HG02943 (cell line): ENCODE measurements at regions not wholly inside any gene's neighbourhood (a gene's known extent, or its start where the extent isn't known, plus 50 kb on each side); places are given as distances from the start of the nearest gene placed in this dataset.

Source experiments
- ATAC-seq: cut with Tn5 transposase; IDR thresholded peaks from one replicate; pipeline ENCODE4 v1.9.1; 2021; ENCODE audit warnings: mild to moderate bottlenecking, low read depth, moderate library complexity; ENCODE audit not compliant: unreplicated experiment

DNA sequence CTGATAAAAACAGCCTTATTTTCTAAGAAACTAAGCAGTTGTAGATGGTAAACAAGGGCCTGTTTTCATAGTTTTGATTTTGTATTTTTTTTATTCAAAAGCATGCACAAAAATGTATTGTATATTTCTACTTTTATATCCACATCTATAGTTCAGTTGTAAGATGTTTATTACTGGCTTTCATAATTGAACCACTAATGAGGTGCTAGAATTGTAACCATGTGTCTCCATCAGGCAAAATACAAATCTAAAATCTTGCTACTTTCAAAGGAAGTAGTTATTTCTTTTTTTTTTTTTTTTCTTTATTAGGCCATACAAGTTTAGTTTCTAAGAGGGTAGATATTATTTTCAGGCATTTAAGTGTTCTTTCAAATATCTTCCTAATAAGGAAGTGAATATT lies 1755.0 kb downstream of the MAT2B start:
- no peak for ATAC-seq

DNA sequence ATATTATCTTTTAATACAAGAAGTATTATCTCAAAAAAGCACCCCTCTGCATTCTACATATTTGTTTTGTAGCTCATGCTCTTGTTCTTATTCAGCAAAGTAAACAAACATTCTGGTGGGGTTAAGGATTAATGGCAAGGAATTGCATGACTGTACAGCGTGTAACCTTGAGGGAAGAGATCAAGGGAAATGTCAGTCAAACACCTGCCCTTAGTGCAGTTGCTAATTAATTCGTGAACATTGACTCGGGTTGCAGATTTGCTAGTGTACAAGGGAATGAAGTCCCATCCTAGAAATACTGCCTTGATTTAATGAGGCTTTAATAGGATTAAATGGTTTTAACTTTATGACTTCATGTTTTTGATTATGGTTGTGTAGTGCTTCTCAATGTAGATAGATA lies 1758.1 kb downstream of the MAT2B start:
- no peak for ATAC-seq

DNA sequence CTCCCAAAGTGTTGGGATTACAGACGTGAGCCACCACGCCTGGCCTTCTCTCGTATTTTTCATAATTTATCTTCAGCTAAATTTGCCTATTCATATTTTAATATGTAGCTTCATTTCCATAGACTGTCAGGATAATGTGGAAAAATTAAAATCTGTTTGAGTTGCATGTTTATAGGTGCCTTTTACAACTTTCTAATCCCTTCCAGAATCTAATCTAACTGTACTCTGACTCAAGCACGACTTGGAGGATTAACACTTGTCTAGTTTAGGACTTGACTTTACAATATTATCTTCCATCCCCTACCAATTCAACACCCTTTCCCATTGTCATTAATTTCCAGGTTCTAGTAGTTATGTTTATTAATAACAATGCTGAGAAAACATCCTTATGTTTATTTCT lies 1761.5 kb downstream of the MAT2B start:
- no peak for ATAC-seq

DNA sequence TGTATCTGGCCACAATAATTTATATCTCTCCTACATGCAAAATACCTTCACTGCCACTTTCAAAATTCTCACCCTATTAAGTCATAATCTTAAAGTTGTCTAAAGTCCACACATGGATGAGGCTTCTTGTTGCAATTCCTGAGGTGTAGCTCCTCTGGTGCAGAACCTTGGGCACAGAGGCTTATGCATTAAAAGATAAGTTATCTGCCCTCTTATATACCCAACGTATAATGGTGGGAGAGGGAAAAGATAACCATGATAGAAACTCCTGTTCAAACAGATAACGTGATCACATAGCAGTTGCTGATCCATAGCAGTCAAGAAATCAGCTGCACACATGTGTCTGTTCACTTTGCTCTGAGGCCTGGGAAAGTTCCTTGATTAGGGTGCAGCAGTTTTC lies 1767.0 kb downstream of the MAT2B start:
- ATAC-seq = no peak

DNA sequence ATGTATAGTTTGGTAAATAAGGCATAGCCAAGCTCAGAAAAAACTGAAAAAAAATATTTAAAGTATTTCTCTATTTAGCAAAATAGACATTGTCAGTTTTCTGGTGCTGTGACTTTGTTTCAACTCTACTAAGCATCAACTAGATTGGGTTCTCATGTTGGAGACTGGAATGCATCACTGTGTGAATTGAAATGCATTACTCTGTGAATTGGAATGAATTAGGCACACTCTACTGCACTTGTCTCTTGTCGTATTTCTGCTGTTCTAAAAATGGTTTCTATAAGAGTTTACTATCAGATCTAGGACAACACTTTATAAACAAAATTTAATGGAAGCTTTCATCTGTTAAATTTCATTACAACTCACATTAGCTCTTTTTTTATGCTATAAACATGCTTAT lies 1772.2 kb downstream of the MAT2B start:
- no peak for ATAC-seq

DNA sequence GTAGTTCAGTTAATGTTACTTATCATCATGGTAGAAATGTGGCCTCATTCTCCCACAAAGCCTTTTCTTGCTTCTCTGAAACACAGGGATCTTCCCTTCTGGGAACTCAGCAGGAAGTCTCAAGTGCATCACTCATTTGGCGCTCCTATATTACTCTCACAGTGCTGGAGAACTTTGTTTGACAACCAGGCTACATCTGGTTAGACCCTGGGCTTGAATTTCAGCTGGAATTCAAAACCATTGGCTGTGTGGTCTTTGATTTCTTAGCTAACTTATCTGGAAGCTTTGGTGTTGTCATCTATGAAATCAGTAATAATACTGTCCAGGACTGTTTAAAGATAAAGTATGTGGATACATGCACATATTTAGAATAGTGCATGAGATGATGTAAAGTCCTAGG lies 1777.1 kb downstream of the MAT2B start:
- no peak for ATAC-seq

DNA sequence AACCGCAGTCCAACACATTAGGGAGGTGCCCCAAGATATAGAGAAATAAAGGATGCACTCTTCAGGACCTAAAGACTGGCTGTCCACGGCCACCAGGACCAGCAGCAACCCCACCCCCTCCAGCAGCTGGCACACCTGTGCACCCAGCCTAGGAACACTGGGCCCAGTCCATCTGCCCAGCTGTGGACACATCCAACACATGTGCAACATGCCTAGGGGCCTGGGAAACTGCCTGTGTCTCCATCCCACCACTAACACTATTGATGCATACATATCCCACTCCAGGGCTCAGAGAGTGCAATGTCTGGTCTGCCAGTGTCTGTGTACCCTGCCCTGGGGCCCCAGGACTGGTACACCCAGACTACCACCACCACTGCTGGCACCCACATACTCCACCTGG lies 1781.3 kb downstream of the MAT2B start:
- ATAC-seq = no peak

DNA sequence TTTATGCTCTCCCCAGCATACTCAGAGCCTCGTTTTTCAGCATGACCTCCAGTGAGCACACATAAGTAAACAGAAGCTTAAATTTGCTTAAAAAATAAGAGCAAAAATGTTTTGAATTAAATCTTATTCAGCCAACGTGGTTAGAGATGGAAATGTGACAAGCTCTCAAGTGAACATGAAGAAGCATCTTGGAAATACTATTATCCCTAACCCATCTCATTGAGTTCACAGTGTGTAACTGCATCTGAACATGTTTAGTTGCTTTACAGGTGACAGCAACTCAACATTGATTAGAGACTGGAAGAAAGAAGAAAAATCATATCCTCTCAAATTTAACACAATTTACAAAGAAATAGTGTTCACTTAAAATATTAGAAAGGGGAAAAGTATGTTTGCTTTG lies 1785.1 kb downstream of the MAT2B start:
- no peak for ATAC-seq

DNA sequence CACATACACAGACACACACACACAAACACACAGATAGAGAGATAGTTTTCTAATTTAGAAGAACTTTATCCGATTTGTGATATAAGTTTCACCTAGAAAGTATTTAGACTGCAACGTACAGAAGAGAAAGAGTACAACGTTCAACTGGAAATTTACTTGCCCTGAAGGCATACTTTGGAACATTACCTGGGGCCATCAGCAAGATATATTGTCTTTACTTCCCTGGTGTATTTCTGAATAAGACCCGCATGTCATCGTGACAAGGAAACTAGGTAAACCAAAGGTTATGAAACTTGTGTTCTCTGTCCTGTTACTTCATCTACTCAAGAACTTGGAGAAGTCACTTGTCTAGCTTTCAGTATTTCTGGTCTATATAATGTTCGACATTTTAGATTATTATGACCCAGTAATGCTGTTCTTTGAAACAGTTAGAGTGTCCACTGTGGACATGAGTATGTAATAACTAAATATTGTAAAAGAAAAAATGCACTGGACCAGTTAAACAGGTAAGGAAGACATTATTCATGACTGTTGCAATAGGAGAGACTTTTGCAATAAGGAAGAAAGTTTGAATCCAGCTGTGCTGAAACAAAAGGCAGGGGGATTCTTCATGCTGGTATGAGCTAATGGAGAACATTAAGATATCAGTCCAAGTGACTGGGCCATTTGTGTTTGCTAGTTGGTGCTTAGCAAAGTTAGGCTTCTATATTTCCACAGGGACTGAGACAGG lies 1791.1 kb downstream of the MAT2B start:
- ATAC-seq = no peak

DNA sequence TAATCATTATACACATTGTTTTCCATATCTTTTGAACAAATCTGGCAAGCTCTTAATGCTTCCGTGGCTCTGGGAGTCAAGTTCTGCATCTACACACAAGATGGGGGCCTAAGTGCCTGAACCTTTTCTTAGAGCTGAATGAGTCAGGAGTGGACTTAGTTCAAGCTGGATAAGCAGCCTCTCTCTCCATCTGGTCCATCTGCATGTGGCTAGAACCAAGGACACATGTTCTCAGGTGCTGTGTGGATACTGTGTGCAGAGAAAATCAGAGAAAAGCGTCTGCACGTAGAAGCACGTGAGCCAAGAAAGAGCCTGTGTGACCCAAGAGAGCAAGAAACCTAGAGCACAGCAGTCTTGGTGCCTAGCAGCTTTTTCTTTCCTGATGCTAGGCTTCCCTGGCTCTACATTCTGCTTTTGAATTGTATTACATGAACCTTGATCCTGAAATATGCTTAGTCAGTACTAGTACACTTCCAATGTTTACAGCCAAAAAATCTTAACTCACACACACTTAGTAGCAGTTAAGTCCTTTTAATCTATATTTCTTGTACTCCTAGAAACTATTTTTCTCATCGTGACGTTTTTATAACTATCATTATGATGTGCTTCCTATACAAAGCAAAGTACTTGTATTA lies 1798.9 kb downstream of the MAT2B start:
- ATAC-seq = no peak

DNA sequence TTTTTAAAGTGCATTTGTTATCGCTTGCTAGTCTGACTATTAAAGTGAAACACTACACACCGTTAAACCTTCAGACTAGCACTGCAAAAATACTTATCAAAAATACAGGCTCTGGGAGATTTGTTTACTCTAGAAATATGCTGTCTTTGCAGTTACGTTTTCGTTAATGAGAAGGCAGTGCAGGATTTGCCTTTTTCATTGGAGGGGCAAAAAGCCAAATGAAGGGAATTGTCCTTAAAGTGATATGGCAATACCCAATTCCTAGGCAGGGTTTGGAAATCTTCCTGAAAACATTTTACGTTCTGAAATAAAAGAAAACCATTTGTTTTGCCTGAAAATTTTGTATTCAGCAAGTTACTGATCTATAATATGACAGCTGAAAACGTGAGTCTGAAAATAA lies 1800.2 kb downstream of the MAT2B start:
- no peak for ATAC-seq

DNA sequence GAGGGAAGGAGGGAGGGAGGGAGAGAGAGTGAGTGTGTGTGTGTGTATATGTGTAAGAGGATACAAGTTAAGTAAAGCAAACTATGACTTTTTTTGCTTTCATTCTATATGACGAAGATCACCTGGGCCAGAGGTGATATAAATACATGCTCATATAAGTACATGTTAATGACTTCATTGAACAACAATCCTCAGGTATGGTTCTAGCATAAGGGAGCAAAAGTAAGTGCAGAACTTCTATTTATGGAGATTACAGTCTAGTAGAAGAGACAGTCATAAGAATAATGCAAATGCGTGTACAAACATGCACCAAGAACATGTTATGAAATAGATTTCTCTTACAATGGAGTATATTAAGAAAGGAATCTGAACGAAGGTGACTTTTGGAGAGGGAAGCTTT lies 1804.0 kb downstream of the MAT2B start:
- no peak for ATAC-seq

DNA sequence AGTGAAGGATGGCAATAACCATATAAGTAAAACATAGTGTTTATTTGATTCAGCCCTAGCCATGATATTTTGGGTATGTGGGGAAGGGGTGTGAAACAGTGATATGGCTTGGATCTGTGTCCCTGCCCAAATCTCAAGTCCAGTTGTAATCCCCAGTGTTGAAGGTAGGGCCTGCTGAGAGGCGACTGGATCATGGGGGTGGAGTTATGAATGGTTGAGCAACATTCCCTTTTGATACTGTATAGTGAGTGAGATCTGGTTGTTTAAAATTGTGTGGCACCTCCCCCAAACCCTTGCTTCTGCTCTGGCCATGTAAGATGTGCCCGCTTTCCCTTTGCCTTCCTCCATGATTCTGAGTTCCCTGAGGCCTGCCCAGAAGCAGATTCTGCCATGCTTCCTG lies 1804.6 kb downstream of the MAT2B start:
- no peak for ATAC-seq

DNA sequence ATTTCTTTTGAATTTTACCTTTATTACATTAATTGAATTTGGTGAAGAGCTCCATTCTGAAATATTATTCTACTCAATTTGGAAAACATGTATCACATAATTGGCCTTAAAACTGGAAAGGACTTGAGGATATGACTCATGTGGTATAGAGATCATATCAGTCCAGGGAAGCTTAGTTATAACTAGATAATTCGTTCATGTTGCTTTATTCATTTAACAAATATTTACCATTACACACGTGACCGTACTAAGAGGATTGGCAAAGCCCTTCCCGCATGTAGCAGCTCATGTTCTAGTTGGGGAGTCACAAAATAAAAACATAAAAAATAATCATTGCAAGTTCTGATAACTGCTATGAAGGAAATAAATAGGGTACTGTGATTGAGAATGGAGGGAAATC lies 1816.5 kb downstream of the MAT2B start:
- no peak for ATAC-seq

DNA sequence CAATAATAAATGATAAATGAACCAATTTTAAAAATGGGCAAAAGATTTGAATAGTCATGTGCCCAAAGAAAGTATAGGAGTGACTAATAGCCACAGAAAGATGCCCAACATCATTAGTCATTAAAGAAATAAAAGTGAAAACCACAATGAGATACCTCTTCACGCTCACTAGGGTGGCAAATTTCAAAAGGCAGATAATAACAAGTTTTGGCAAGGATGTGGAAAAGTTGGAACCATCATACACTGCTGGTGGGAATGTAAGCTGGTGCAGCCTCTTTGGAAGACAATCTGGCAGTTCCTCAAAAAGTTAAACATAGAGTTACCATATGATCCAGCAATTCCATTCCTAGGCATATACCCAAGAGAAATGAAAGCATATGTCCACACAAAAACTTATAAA lies 1819.8 kb downstream of the MAT2B start:
- no peak for ATAC-seq

DNA sequence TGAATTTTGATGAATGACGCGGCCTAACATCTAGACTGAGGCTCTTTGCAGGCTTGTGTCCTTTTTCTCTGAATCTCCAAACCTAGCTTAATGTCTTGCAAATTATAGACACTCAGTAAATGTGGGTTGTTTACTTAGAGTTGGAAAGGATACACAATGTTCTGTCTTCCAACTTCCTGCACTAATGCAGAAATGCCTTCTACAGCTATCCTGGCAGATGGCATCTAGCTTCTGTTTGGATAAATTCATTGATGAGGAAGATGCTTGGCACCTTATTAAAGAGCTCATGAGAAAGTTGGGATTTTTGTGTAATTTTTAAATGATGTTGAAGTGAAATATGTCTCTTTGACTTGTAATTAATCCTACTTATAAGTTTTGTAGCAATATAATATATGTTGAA lies 1822.2 kb downstream of the MAT2B start:
- no peak for ATAC-seq

DNA sequence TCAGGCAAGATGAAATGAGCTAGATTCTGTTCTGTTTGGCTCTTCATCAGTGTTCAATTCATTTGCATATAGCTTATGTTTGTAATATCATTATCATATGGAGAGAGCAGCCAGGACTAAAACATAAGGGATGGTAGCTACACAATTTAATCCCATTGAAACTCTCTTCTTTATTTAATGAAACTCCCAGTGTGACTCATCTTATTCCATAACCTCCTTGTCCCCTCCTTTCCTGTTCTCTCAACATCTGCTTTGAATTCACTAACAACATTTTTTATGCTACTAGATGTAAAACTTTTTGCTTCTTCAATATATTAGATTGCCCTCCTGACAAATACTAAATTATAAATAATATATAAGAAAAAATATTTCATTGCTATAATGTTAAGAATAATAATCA lies 1823.4 kb downstream of the MAT2B start:
- no peak for ATAC-seq

DNA sequence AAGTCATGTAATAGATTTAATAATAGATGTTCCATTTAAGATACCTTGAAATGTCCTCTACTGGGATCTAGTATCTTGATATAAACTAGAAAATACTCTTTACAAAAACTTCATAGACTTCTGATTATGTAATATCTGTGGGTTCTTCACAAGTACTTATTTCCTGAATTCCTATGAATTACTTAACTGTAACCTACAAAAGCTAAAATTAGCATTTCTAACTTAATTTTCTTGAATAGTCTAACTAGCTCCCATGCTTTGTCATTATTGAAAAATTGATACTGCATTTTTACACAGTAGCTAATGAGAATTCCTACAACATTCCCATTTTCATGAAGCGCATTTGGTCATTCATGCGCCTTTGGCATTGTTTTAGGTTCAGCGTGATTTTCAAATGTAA lies 1828.2 kb downstream of the MAT2B start:
- no peak for ATAC-seq

DNA sequence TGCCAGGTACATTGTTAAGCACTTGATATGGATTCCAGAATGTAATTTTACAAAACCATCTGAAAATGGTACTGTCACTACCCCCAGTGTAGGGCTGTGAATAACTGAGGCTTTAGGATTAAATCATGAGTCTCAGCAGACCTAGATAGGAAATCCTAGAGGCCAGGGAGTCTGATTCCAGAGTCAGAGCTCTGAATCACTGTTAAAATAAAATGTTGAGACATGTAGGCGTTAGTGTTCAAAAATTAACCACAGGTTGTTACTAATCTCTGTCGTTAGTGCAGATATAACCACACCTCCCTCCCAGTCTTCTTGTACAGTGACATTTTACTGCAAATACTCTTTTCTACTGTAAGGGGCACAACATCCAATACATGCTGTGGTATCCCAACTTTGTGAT lies 1828.8 kb downstream of the MAT2B start:
- no peak for ATAC-seq

DNA sequence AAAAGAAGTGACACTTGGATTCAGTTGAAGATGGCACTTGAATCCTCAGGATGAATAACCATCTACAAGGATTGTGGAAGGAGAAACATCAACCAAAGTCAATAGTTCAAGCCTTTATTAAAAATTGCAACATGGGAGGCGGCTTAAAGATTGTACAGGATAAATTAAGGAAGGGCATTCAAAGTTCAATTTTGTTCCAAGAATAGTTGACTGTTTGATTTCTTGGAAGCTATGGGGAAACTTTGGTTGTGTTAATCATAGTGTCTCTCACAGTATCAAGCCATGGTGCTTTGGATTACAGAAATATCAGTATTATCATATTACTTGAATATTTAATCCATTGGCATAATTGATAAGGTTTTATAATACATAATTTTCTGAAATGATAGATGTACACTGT lies 1844.3 kb downstream of the MAT2B start:
- ATAC-seq = no peak

DNA sequence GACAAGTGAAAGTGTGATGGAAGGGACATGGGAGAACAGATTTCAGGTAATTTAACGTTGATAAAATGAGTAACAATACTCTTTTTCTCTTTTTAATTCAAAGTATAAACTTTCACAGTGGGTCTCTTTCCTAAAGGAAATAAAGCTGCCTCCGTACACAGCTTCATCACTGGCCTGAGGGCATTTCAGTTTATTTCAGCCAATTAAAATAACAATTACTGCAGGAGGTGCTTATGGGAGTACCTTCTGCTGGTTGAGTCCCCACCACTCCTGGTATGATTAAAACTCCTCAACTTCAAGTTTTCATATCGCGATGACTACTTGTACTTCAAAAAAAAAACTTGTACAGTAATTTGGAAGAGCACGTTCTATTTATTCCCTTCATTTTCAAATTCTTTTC lies 1845.9 kb downstream of the MAT2B start:
- no peak for ATAC-seq

DNA sequence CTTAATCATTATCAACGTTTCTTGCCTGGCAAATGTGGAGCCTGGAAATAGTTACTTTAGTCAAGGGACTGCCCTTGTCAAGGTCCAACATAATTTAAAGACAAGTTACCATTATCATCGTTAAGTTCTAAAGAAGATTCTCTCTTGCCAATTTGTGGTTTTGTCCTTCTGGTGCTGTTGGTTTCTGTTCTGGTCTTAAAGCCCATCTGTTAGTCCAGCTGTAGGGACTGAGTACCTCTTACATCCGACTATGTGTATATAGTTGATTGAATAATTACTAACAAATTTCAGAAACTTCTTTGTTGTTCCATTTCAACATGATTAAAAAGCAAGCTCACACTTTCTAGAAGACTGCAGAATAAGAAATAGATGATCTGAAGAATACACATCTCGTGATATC lies 1854.9 kb downstream of the MAT2B start:
- ATAC-seq = no peak
